CD14-positive monocyte (primary cell): ENCODE measurements at regions not wholly inside any gene's neighbourhood (a gene's known extent, or its start where the extent isn't known, plus 50 kb on each side); places are given as distances from the start of the nearest gene placed in this dataset.

Experiments used
- DNase-seq, 3 donors: peaks; one replicate each; pipeline ENCODE4 v3.0.0-alpha.2; 2011 to 2022
- H2AFZ ChIP-seq: 2 replicates; pipeline ENCODE4 v1.6.0; 2012; ENCODE audit warnings: mild to moderate bottlenecking, low read depth, low read length, inconsistent platforms; ENCODE audit not compliant: insufficient read depth, poor library complexity, severe bottlenecking
- H3K27ac ChIP-seq, 2 donors: 1 replicate in 1 of 2; 2 replicates in 1 of 2; pipeline ENCODE4 v1.5.1; 2012 to 2013; ENCODE audit warnings: low read length in 2 of 2, control low read depth in 1 of 2, inconsistent platforms in 1 of 2, low read depth in 1 of 2, mild to moderate bottlenecking in 1 of 2
- H3K27me3 ChIP-seq, 2 donors: one replicate each; pipeline versions ENCODE4 v1.6.0 to v1.6.1; 2011 to 2013; ENCODE audit warnings: low read length in 2 of 2; ENCODE audit not compliant: control insufficient read depth in 2 of 2, insufficient read depth in 2 of 2
- H3K36me3 ChIP-seq, 2 donors: replicated peaks in 1 of 2; 1 replicate in 1 of 2; 2 replicates in 1 of 2; pipeline versions ENCODE4 v1.5.1 to v1.6.1; 2012 to 2013; ENCODE audit warnings: low read length in 2 of 2, control low read depth in 1 of 2, inconsistent platforms in 1 of 2, mild to moderate bottlenecking in 1 of 2; ENCODE audit not compliant: insufficient read depth in 2 of 2, control insufficient read depth in 1 of 2
- H3K4me1 ChIP-seq, 2 donors: 1 replicate in 1 of 2; 2 replicates in 1 of 2; pipeline versions ENCODE4 v1.5.1 to v1.6.1; 2012 to 2013; ENCODE audit warnings: low read length in 2 of 2, control low read depth in 1 of 2, inconsistent platforms in 1 of 2, mild to moderate bottlenecking in 1 of 2, moderate library complexity in 1 of 2; ENCODE audit not compliant: insufficient read depth in 2 of 2, control insufficient read depth in 1 of 2
- H3K4me2 ChIP-seq: replicated peaks from 2 replicates; pipeline ENCODE3; 2012; ENCODE audit warnings: low read length, moderate library complexity, mild to moderate bottlenecking; ENCODE audit not compliant: poor library complexity, severe bottlenecking; ENCODE audit errors: extremely low read depth
- H3K4me3 ChIP-seq, 3 experiments: fragments of 200-600 bp in 1 of 3; sonication (generic) in 1 of 3; replicated peaks in 1 of 3; 1 replicate in 2 of 3; 2 replicates in 1 of 3; pipeline ENCODE4 v1.5.1; 2011 to 2013; ENCODE audit warnings: low read length in 3 of 3, mild to moderate bottlenecking in 3 of 3, control low read depth in 2 of 3, low read depth in 2 of 3, inconsistent platforms in 1 of 3, moderate library complexity in 1 of 3
- H3K79me2 ChIP-seq: 2 replicates; pipeline ENCODE4 v1.6.0; 2012; ENCODE audit warnings: mild to moderate bottlenecking, control low read depth, inconsistent platforms, low read length, moderate library complexity; ENCODE audit not compliant: insufficient read depth
- H3K9ac ChIP-seq: 2 replicates; pipeline ENCODE4 v1.6.0; 2017; ENCODE audit warnings: low read length, mild to moderate bottlenecking; ENCODE audit not compliant: insufficient read depth, poor library complexity, severe bottlenecking
- H3K9me3 ChIP-seq, 2 donors: replicated peaks in 1 of 2; 1 replicate in 1 of 2; 2 replicates in 1 of 2; pipeline versions ENCODE4 v1.5.1 to v1.6.1; 2012 to 2013; ENCODE audit warnings: low read length in 2 of 2, control low read depth in 1 of 2; ENCODE audit not compliant: control insufficient read depth in 1 of 2, insufficient read depth in 1 of 2
- H4K20me1 ChIP-seq: 2 replicates; pipeline ENCODE4 v1.6.0; 2012; ENCODE audit warnings: mild to moderate bottlenecking, low read length, control low read depth, moderate library complexity; ENCODE audit not compliant: insufficient read depth
- H3K27ac Mint-ChIP-seq, 7 donors: one replicate each; pipeline ENCODE4 v1.8.0; 2020; ENCODE audit warnings: mild to moderate bottlenecking in 7 of 7, mixed read lengths in 7 of 7, moderate library complexity in 6 of 7, inconsistent platforms in 2 of 7
- H3K27me3 Mint-ChIP-seq, 3 donors: one replicate each; pipeline ENCODE4 v1.8.0; 2021 to 2022; ENCODE audit warnings: low read depth in 3 of 3, mild to moderate bottlenecking in 3 of 3, mixed read lengths in 3 of 3, moderate library complexity in 3 of 3, inconsistent platforms in 1 of 3
- H3K36me3 Mint-ChIP-seq, 2 donors: one replicate each; pipeline ENCODE4 v1.8.0; 2020; ENCODE audit warnings: mixed read lengths in 2 of 2, inconsistent platforms in 1 of 2, mild to moderate bottlenecking in 1 of 2
- H3K4me1 Mint-ChIP-seq: one replicate; pipeline ENCODE4 v1.8.0; 2020; ENCODE audit warnings: mild to moderate bottlenecking, mixed read lengths
- H3K4me3 Mint-ChIP-seq, 2 donors: one replicate each; pipeline ENCODE4 v1.8.0; 2020; ENCODE audit warnings: mild to moderate bottlenecking in 2 of 2, mixed read lengths in 2 of 2, moderate library complexity in 1 of 2
- H3K9me3 Mint-ChIP-seq, 7 donors: one replicate each; pipeline ENCODE4 v1.8.0; 2020 to 2022; ENCODE audit warnings: mixed read lengths in 7 of 7, mild to moderate bottlenecking in 6 of 7, moderate library complexity in 6 of 7, inconsistent platforms in 2 of 7
- CTCF ChIP-seq: fragments of 200-600 bp; IDR thresholded peaks from one replicate; pipeline ENCODE4 v1.8.0; 2022; ENCODE audit warnings: antibody characterized with exemption, mild to moderate bottlenecking
- WGBS: methylation state at CpG from one replicate; pipeline ENCODE4 v1.1.5; 2013; ENCODE audit warnings: missing lambda C conversion rate; ENCODE audit not compliant: insufficient coverage; 5-methylcytosine and 5-hydroxymethylcytosine counted together
- intact Hi-C, 2 donors: fragments of 100-400 bp; cut with micrococcal nuclease; formaldehyde crosslinking; loops; one replicate each; pipeline versions ENCODE4 v1.15.0 to v1.15.1; 2023

- H3K9me3 Mint-ChIP-seq = peaks cover 0 to 2% (median 1%) of the 10 kb centered on the region in 7 donors
- Histone ChIP-seq H3K9ac (no peak overlapping the region), H3K36me3 (no peaks in the 10 kb centered on the region), H3K4me2 (no peak overlapping the region), H3K27me3 (peaks cover 11 to 17% of the 10 kb centered on the region in 2 donors), H3K79me2 (no peaks in the 10 kb centered on the region), H3K4me3 (no peak overlapping the region), H2AFZ (no peak overlapping the region), H3K27ac (no peak overlapping the region), H3K4me1 (no peaks in the 10 kb centered on the region), H3K9me3 (no peaks in the 10 kb centered on the region), H4K20me1 (no peaks in the 10 kb centered on the region)
- H3K36me3 Mint-ChIP-seq = no peaks in the 10 kb centered on the region
- no peak overlapping the region for H3K4me3 Mint-ChIP-seq
- TF ChIP-seq CTCF = no peak
- H3K27me3 Mint-ChIP-seq = peaks cover 7 to 20% (median 16%) of the 10 kb centered on the region in 3 donors
- intact Hi-C loops = no loop called here
- no peaks in the 10 kb centered on the region for H3K4me1 Mint-ChIP-seq
- H3K27ac Mint-ChIP-seq = no peak overlapping the region
- no peak for DNase-seq
- 93% methylated on average over 3 of the region's 6 CpGs for WGBS
These were observed 131.9 kb upstream of the PRNP start for GRCh38 chr20:4554346-4554745.

- Histone ChIP-seq H3K4me2 (no peak overlapping the region), H4K20me1 (no peaks in the 10 kb centered on the region), H3K36me3 (no peaks in the 10 kb centered on the region), H2AFZ (no peak overlapping the region), H3K27ac (no peak overlapping the region), H3K9ac (no peak overlapping the region), H3K9me3 (no peaks in the 10 kb centered on the region), H3K79me2 (no peaks in the 10 kb centered on the region), H3K27me3 (peaks cover 14 to 15% of the 10 kb centered on the region in 2 donors), H3K4me3 (no peak overlapping the region), H3K4me1 (no peaks in the 10 kb centered on the region)
- H3K4me1 Mint-ChIP-seq = no peaks in the 10 kb centered on the region
- H3K4me3 Mint-ChIP-seq = no peak overlapping the region
- H3K9me3 Mint-ChIP-seq = peaks cover 0 to 3% (median 0%) of the 10 kb centered on the region in 7 donors
- no CpG with 5 or more reads among the region's 1 CpG for WGBS
- no peak for DNase-seq
- peaks cover 2 to 16% (median 8%) of the 10 kb centered on the region in 3 donors for H3K27me3 Mint-ChIP-seq
- H3K27ac Mint-ChIP-seq = no peak overlapping the region
- intact Hi-C loops = no loop called here
- no peaks in the 10 kb centered on the region for H3K36me3 Mint-ChIP-seq
- no peak for TF ChIP-seq CTCF
These were observed 134.1 kb upstream of the PRNP start for GRCh38 chr20:4552075-4552640.
